Uterus (tissue), 2 donors: ENCODE measurements at regions not wholly inside any gene's neighbourhood (a gene's known extent, or its start where the extent isn't known, plus 50 kb on each side); places are given as distances from the start of the nearest gene placed in this dataset.

ENCODE experiments used
- CTCF ChIP-seq, 4 experiments: fragments of 200-600 bp in 2 of 4; fragments of 450-650 bp in 2 of 4; sonication (generic) in 2 of 4; IDR thresholded peaks; one replicate each; pipeline ENCODE4 v1.5.1; 2016 to 2019; ENCODE audit warnings: antibody characterized with exemption in 4 of 4, mild to moderate bottlenecking in 2 of 4, moderate library complexity in 1 of 4
- POLR2A ChIP-seq, 2 donors: fragments of 450-650 bp; IDR thresholded peaks; one replicate each; pipeline ENCODE4 v1.6.1; 2016; ENCODE audit warnings: antibody characterized with exemption in 2 of 2, mild to moderate bottlenecking in 1 of 2, moderate library complexity in 1 of 2

- TF ChIP-seq CTCF (IDR thresholded peaks at IDR 0.05) = no peak
- TF ChIP-seq POLR2A (IDR thresholded peaks at IDR 0.05) = no peak
Observed at GRCh38 chr15:77557564-77557963, 75.1 kb downstream of the LINGO1 start.
